ENCODE measurements at regions not wholly inside any gene's neighbourhood (a gene's known extent, or its start where the extent isn't known, plus 50 kb on each side); places are given as distances from the start of the nearest gene placed in this dataset.

DNA sequence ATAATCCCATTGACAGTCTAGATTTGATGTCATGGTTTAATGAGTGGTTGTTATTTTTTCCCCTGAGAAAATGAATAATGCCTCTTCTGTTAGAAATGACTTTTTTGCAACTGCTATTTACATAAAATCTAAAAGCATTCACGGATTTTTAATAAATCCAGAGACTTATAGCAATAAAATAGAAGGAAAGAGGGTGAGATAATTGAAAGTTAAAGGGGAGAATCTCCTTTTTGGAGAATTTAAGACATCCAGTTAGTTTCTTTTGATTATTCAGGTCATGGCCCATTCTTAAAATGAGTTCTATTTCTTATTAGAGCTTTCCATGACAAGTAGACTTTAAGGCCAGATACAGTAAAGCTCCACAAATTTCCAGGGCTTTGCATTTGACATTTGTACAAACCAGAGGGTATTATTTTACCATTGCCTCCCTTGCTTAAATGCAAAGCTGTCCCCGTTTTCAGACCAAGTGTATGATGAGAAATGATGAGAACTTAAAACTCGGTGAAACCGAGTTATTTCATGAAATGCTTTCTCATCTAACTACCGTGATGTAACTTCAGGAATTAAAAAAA, 789.0 kb upstream of the SOX9 start:
- Mint-ChIP-seq H3K27ac (no peak overlapping the region), H3K4me3 (no peak overlapping the region), H3K9me3 (no peaks in the 10 kb centered on the region), H3K4me1 (ENCODE audit: low read depth) (no peaks in the 10 kb centered on the region), H3K36me3 (ENCODE audit: low read depth) (no peaks in the 10 kb centered on the region), H3K27me3 (no peaks in the 10 kb centered on the region)
- POLR2A ChIA-PET: no interaction called here
- intact Hi-C loops (cut with micrococcal nuclease): no loop called here
- DNase-seq: no peak
- ATAC-seq: no peak
- CTCF ChIA-PET: no interaction called here
- TF ChIP-seq, protein P1, sequence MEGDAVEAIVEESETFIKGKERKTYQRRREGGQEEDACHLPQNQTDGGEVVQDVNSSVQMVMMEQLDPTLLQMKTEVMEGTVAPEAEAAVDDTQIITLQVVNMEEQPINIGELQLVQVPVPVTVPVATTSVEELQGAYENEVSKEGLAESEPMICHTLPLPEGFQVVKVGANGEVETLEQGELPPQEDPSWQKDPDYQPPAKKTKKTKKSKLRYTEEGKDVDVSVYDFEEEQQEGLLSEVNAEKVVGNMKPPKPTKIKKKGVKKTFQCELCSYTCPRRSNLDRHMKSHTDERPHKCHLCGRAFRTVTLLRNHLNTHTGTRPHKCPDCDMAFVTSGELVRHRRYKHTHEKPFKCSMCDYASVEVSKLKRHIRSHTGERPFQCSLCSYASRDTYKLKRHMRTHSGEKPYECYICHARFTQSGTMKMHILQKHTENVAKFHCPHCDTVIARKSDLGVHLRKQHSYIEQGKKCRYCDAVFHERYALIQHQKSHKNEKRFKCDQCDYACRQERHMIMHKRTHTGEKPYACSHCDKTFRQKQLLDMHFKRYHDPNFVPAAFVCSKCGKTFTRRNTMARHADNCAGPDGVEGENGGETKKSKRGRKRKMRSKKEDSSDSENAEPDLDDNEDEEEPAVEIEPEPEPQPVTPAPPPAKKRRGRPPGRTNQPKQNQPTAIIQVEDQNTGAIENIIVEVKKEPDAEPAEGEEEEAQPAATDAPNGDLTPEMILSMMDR (IDR thresholded peaks at IDR 0.05): no peak

DNA sequence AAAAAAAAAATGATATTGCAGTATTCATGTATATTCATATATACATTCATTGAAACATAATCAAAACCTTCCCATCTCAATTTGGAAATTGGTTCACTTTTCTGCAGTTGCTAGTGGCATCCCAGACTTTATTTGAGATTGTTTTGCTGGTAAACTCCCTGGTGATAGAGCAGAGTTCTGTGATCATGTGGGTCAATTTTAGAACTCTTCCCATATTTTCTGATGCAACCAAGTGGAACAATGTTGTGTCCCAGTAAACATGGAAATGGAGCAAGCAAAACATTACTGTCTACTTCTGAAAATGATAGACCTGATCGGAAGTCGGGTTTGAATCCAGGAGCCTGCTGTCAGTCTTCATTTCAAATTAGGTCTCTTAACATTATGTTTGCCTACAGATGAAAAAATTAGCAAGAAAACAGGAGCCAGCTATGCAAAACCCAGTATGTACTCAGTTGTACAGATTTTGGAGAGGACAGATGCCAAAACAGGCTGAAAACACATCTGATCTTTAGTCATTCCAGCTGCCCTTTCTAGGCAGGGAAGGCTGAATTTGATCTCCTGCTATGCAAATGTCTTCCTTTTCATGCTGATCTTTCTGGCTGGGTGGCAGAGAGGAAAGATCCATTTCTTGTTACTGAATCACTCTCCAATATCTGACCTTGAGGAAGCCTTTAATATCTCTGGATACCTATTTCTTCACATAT, 786.6 kb upstream of the SOX9 start:
- ATAC-seq (no peak), DNase-seq (no peak)
- ChIA-PET POLR2A (no interaction called here), CTCF (no interaction called here)
- Mint-ChIP-seq H3K36me3 (ENCODE audit: low read depth) (no peaks in the 10 kb centered on the region), H3K27ac (no peak overlapping the region), H3K4me3 (no peak overlapping the region), H3K4me1 (ENCODE audit: low read depth) (no peaks in the 10 kb centered on the region), H3K9me3 (no peaks in the 10 kb centered on the region), H3K27me3 (no peaks in the 10 kb centered on the region)
- TF ChIP-seq, protein P1 (IDR thresholded peaks at IDR 0.05): no peak
- intact Hi-C loops (cut with micrococcal nuclease): no loop called here

DNA sequence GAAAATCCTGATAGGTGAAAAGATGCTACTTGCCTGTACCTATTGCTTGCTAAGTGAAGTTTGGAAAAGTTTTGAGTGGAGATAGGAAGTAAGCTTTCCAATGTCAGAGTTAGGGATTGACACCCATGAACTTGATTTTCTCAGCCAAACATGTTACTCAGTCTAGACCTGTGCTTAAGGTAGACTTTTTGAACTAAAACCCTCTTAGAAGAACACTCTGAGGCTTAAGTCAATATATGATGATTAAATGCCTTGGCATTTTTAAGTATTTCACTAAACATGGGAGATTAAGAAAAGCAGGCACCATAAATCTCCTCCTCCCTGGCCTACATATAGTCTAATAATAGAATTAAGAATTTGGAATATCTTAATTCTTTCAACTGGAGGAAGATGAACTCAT, 785.6 kb upstream of the SOX9 start:
- H3K27ac Mint-ChIP-seq: no peak overlapping the region
- H3K36me3 Mint-ChIP-seq (ENCODE audit: low read depth): no peaks in the 10 kb centered on the region
- no peaks in the 10 kb centered on the region for H3K27me3 Mint-ChIP-seq
- H3K9me3 Mint-ChIP-seq: no peaks in the 10 kb centered on the region
- H3K4me1 Mint-ChIP-seq (ENCODE audit: low read depth): no peaks in the 10 kb centered on the region
- CTCF ChIA-PET: no interaction called here
- DNase-seq (no peak), ATAC-seq (no peak)
- TF ChIP-seq, protein P1 (IDR thresholded peaks at IDR 0.05): no peak
- H3K4me3 Mint-ChIP-seq: no peak overlapping the region
- intact Hi-C loops (cut with micrococcal nuclease): no loop called here
- POLR2A ChIA-PET: no interaction called here

DNA sequence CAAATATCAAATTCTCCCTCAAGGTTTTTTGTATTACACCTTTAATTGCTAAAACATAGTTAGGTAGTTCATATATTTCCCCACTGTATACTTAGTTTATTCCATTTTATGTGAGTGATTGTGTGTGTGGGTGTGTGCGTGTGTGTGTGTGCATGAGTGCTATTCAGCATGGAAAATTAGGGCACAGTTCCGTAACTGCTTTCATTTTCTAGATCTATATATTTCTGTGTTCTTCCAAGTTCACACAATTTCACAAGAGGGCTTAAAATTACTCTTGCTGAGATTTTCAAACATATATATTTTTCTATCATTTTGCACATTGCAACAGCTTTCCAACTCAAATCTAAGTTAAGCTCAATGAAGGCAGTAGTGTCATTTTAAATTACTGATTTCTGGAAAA, 782.9 kb upstream of the SOX9 start:
- no peak overlapping the region for H3K27ac Mint-ChIP-seq
- TF ChIP-seq, protein P1 (IDR thresholded peaks at IDR 0.05): no peak
- ATAC-seq (no peak), DNase-seq (no peak)
- intact Hi-C loops (cut with micrococcal nuclease): no loop called here
- H3K9me3 Mint-ChIP-seq: peaks cover 1% of the 10 kb centered on the region
- H3K4me1 Mint-ChIP-seq (ENCODE audit: low read depth): no peaks in the 10 kb centered on the region
- POLR2A ChIA-PET: interaction anchor here (0.6 kb wide), 1 partner anchor 428 kb away, joined by 4 read pairs; no protein-coding TSS in a partner anchor
- H3K36me3 Mint-ChIP-seq (ENCODE audit: low read depth): no peaks in the 10 kb centered on the region
- no peak overlapping the region for H3K4me3 Mint-ChIP-seq
- CTCF ChIA-PET: no interaction called here
- H3K27me3 Mint-ChIP-seq: no peaks in the 10 kb centered on the region

DNA sequence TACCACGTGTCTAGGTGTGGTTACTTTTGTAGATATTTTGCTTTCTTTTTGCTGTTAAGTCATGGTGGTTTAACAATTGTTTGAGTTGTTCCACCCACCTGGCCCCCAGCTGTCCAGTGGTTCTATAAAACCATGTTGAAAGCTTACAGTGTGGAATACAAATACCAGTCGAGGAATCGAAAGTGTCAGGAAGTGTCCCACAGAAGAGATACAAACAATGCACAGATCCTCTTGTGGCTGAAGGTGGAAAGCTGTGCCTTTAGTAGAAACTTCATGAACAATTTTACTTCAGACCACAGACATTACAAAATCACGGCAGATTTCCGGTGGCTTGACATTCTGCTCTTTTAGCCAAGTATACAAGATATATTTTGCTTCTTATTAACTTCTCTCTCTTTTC, 782.4 kb upstream of the SOX9 start:
- no peaks in the 10 kb centered on the region for H3K36me3 Mint-ChIP-seq (ENCODE audit: low read depth)
- no peaks in the 10 kb centered on the region for H3K4me1 Mint-ChIP-seq (ENCODE audit: low read depth)
- no peak overlapping the region for H3K27ac Mint-ChIP-seq
- no peaks in the 10 kb centered on the region for H3K27me3 Mint-ChIP-seq
- ChIA-PET POLR2A (no interaction called here), CTCF (no interaction called here)
- ATAC-seq (no peak), DNase-seq (no peak)
- TF ChIP-seq, protein P1 (IDR thresholded peaks at IDR 0.05): no peak
- peaks cover 1% of the 10 kb centered on the region for H3K9me3 Mint-ChIP-seq
- H3K4me3 Mint-ChIP-seq: no peak overlapping the region
- intact Hi-C loops (cut with micrococcal nuclease): no loop called here

Data from activated CD8-positive, alpha-beta T cell treated with anti-CD3 and anti-CD28 coated beads for 36 hours (primary cell).